ENCODE measurements at regions not wholly inside any gene's neighbourhood (a gene's known extent, or its start where the extent isn't known, plus 50 kb on each side); places are given as distances from the start of the nearest gene placed in this dataset.

DNA sequence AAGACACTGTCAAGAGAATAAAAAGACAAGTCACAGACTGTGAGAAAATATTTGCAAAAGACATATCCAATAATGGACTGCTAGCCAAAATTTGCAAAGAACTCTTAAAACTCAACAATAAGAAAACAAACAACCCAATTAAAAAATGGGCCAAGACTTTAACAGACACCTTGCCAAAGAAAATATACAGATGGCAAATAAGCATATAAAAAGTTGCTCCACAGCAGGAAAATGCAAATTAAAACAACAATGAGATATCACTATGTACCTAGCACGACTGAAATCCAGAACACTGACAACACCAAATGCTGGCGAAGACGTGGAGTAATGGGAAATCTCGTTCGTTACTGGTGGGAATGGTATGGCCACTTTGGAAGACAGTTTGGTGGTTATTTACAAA is 228.9 kb downstream of the TTC8 start:
- no peak overlapping the region for H3K27ac ChIP-seq (ENCODE audit: low read depth in 2 of 2, low read length in 2 of 2)
- H3K4me1 ChIP-seq (ENCODE audit: control insufficient read depth in 2 of 2, insufficient read depth in 2 of 2, low read length in 2 of 2) = no peaks in the 10 kb centered on the region
- H3K27me3 ChIP-seq (ENCODE audit: control insufficient read depth in 2 of 2, insufficient read depth in 2 of 2, low read length in 2 of 2) = no peaks in the 10 kb centered on the region
- H3K4me3 ChIP-seq (ENCODE audit: low read length in 2 of 2) = no peak overlapping the region
- H3K9me3 ChIP-seq (ENCODE audit: control insufficient read depth in 2 of 2, low read length in 2 of 2) = no peaks in the 10 kb centered on the region
- no peaks in the 10 kb centered on the region for H3K36me3 ChIP-seq (ENCODE audit: control insufficient read depth in 2 of 2, insufficient read depth in 2 of 2, low read length in 2 of 2)
- no peak overlapping the region for H3K9ac ChIP-seq (ENCODE audit: low read depth in 1 of 2, low read length in 2 of 2)

DNA sequence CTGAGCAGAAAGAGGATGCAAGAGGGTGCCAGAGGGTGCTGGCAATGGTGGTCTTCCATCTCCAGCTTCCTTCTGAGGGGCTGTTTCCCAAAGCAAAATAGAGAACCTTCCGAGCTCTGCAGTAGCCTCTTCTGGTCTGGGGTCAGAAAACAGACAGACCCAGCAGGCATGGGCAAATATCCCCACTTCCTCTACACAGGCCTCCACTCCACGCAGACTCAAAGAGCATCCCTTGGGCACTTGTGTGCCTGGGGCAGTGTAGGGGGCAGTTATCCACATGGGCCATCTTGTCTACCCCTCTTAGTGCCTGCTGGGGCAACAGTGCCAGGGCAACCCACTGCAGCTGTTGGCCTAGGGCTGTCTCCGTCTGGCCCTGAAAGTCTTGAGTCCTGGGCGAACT is 231.9 kb downstream of the TTC8 start:
- Histone ChIP-seq H3K4me1 (ENCODE audit: control insufficient read depth in 2 of 2, insufficient read depth in 2 of 2, low read length in 2 of 2) (no peaks in the 10 kb centered on the region), H3K36me3 (ENCODE audit: control insufficient read depth in 2 of 2, insufficient read depth in 2 of 2, low read length in 2 of 2) (no peaks in the 10 kb centered on the region), H3K4me3 (ENCODE audit: low read length in 2 of 2) (no peak overlapping the region), H3K9me3 (ENCODE audit: control insufficient read depth in 2 of 2, low read length in 2 of 2) (no peaks in the 10 kb centered on the region), H3K27me3 (ENCODE audit: control insufficient read depth in 2 of 2, insufficient read depth in 2 of 2, low read length in 2 of 2) (no peaks in the 10 kb centered on the region), H3K27ac (ENCODE audit: low read depth in 2 of 2, low read length in 2 of 2) (no peak overlapping the region), H3K9ac (ENCODE audit: low read depth in 1 of 2, low read length in 2 of 2) (no peak overlapping the region)

DNA sequence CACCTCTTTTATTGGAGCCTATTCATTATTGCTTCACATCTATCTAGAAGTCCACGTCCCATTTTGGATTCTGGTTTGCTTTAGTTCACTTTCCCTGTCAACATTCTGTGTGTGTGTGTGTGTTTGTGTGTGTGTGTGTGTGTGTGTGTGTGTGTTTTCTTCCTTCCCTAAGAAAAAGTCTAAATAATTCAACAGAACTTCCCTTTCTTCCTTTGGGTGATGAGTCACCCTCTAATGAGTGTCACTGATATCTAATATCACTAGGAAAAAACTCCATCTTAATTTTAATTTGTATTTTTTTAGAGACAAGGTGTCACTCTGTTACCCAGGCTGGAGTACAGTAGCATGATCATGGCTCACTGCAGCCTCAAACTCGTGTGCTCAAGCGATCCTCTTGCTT is 234.2 kb downstream of the TTC8 start:
- H3K9me3 ChIP-seq (ENCODE audit: control insufficient read depth in 2 of 2, low read length in 2 of 2) = no peaks in the 10 kb centered on the region
- no peaks in the 10 kb centered on the region for H3K36me3 ChIP-seq (ENCODE audit: control insufficient read depth in 2 of 2, insufficient read depth in 2 of 2, low read length in 2 of 2)
- H3K27me3 ChIP-seq (ENCODE audit: control insufficient read depth in 2 of 2, insufficient read depth in 2 of 2, low read length in 2 of 2) = no peaks in the 10 kb centered on the region
- no peak overlapping the region for H3K9ac ChIP-seq (ENCODE audit: low read depth in 1 of 2, low read length in 2 of 2)
- H3K4me1 ChIP-seq (ENCODE audit: control insufficient read depth in 2 of 2, insufficient read depth in 2 of 2, low read length in 2 of 2) = no peaks in the 10 kb centered on the region
- no peak overlapping the region for H3K4me3 ChIP-seq (ENCODE audit: low read length in 2 of 2)
- H3K27ac ChIP-seq (ENCODE audit: low read depth in 2 of 2, low read length in 2 of 2) = no peak overlapping the region

DNA sequence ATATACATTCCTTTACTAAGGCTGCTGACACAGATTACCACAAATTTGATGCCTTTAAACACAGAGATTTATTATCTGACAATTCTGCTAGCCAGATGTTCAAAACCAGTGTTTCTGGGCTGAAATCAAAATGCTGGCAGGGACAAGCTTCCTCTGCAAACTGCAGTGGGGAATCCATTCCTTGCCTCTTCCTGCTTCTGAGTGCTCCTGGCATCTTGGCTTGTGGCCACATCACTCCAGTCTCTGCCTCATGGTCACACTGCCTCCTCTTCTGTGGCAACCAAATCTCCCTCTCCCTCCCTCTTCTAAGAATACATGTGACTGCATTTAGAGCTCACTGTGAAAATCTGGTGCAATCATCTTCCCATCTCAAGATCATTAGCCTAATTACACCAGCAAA is 235.7 kb downstream of the TTC8 start:
- Histone ChIP-seq H3K4me3 (ENCODE audit: low read length in 2 of 2) (no peak overlapping the region), H3K36me3 (ENCODE audit: control insufficient read depth in 2 of 2, insufficient read depth in 2 of 2, low read length in 2 of 2) (no peaks in the 10 kb centered on the region), H3K4me1 (ENCODE audit: control insufficient read depth in 2 of 2, insufficient read depth in 2 of 2, low read length in 2 of 2) (no peaks in the 10 kb centered on the region), H3K27me3 (ENCODE audit: control insufficient read depth in 2 of 2, insufficient read depth in 2 of 2, low read length in 2 of 2) (no peaks in the 10 kb centered on the region), H3K9ac (ENCODE audit: low read depth in 1 of 2, low read length in 2 of 2) (no peak overlapping the region), H3K27ac (ENCODE audit: low read depth in 2 of 2, low read length in 2 of 2) (no peak overlapping the region), H3K9me3 (ENCODE audit: control insufficient read depth in 2 of 2, low read length in 2 of 2) (no peaks in the 10 kb centered on the region)

DNA sequence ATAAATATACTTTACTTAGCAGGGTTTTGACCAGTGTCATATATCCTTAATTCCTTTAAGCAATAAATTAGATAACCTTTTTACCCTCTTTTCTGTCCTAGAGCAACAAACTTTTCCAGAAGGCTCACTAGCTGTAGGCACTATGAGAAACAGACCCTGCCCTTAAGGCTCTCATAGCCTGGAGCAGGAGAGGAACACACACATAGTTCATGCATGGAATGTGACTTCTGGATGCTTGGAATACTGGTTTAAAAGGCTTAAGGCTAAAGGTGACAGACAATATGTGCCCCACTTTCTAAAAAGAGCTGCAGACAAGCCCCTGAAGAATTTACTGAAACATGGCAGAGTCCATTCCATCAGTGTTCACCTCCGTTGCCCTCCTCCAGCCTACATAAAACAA is 237.2 kb downstream of the TTC8 start:
- Histone ChIP-seq H3K4me3 (ENCODE audit: low read length in 2 of 2) (no peak overlapping the region), H3K9me3 (ENCODE audit: control insufficient read depth in 2 of 2, low read length in 2 of 2) (no peaks in the 10 kb centered on the region), H3K27ac (ENCODE audit: low read depth in 2 of 2, low read length in 2 of 2) (no peak overlapping the region), H3K4me1 (ENCODE audit: control insufficient read depth in 2 of 2, insufficient read depth in 2 of 2, low read length in 2 of 2) (no peaks in the 10 kb centered on the region), H3K27me3 (ENCODE audit: control insufficient read depth in 2 of 2, insufficient read depth in 2 of 2, low read length in 2 of 2) (no peaks in the 10 kb centered on the region), H3K36me3 (ENCODE audit: control insufficient read depth in 2 of 2, insufficient read depth in 2 of 2, low read length in 2 of 2) (no peaks in the 10 kb centered on the region), H3K9ac (ENCODE audit: low read depth in 1 of 2, low read length in 2 of 2) (no peak overlapping the region)

DNA sequence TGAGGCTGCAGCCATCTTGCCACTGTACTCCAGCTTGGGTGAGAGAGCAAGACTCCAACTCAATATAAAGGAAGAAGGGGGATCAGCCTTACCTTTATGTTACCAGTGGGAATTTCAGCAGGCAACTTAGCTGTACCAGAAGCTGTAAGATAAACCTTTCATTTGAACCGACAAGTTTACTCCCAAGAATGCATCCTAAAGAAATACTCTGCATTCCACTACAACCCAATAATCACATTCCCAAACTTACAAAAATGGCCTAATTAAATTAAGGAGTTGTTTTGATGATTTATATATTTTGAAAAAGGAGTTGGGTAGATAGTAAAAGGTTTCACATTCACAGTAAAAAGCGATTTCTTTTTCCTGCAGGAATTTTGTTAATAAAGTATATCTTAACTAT is 241.4 kb downstream of the TTC8 start:
- H3K4me3 ChIP-seq (ENCODE audit: low read length in 2 of 2) = no peak overlapping the region
- H3K27me3 ChIP-seq (ENCODE audit: control insufficient read depth in 2 of 2, insufficient read depth in 2 of 2, low read length in 2 of 2) = no peaks in the 10 kb centered on the region
- H3K9me3 ChIP-seq (ENCODE audit: control insufficient read depth in 2 of 2, low read length in 2 of 2) = no peaks in the 10 kb centered on the region
- no peak overlapping the region for H3K27ac ChIP-seq (ENCODE audit: low read depth in 2 of 2, low read length in 2 of 2)
- H3K36me3 ChIP-seq (ENCODE audit: control insufficient read depth in 2 of 2, insufficient read depth in 2 of 2, low read length in 2 of 2) = no peaks in the 10 kb centered on the region
- no peak overlapping the region for H3K9ac ChIP-seq (ENCODE audit: low read depth in 1 of 2, low read length in 2 of 2)
- H3K4me1 ChIP-seq (ENCODE audit: control insufficient read depth in 2 of 2, insufficient read depth in 2 of 2, low read length in 2 of 2) = no peaks in the 10 kb centered on the region

DNA sequence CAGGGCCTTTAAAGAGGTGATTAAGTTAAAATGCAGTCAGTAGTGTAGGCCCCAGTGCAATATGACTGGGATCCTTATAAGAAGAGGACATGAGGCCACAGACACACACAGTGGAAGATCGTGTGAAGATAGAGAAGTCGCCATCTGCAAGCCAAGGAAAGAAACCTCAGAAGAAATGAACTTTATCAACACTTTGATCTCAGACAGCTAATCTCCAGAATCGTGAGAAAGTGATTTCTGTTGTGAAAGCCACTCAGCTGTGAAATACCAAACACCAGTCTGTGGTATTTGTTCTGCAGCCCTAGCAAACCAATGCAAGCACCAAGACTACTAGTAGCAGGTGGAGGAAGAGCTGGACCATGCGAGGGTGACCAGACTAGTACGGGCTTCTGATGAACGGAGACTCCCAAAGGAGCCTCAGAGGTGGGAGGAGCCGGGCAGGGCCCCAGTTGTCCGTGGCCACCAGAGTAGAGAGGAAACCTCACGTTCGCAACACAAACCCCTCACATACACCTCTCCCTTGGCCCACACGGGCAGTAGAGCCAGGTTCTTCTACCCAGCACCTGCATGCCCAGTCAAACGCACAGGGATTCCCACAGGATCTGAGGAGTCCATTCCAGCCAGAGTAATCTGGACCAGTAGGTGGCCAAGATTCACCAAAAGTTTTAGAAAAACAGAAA is 243.0 kb downstream of the TTC8 start:
- H3K27me3 ChIP-seq (ENCODE audit: control insufficient read depth in 2 of 2, insufficient read depth in 2 of 2, low read length in 2 of 2) = no peaks in the 10 kb centered on the region
- no peaks in the 10 kb centered on the region for H3K36me3 ChIP-seq (ENCODE audit: control insufficient read depth in 2 of 2, insufficient read depth in 2 of 2, low read length in 2 of 2)
- no peak overlapping the region for H3K4me3 ChIP-seq (ENCODE audit: low read length in 2 of 2)
- H3K9ac ChIP-seq (ENCODE audit: low read depth in 1 of 2, low read length in 2 of 2) = no peak overlapping the region
- no peak overlapping the region for H3K27ac ChIP-seq (ENCODE audit: low read depth in 2 of 2, low read length in 2 of 2)
- no peaks in the 10 kb centered on the region for H3K9me3 ChIP-seq (ENCODE audit: control insufficient read depth in 2 of 2, low read length in 2 of 2)
- H3K4me1 ChIP-seq (ENCODE audit: control insufficient read depth in 2 of 2, insufficient read depth in 2 of 2, low read length in 2 of 2) = no peaks in the 10 kb centered on the region

DNA sequence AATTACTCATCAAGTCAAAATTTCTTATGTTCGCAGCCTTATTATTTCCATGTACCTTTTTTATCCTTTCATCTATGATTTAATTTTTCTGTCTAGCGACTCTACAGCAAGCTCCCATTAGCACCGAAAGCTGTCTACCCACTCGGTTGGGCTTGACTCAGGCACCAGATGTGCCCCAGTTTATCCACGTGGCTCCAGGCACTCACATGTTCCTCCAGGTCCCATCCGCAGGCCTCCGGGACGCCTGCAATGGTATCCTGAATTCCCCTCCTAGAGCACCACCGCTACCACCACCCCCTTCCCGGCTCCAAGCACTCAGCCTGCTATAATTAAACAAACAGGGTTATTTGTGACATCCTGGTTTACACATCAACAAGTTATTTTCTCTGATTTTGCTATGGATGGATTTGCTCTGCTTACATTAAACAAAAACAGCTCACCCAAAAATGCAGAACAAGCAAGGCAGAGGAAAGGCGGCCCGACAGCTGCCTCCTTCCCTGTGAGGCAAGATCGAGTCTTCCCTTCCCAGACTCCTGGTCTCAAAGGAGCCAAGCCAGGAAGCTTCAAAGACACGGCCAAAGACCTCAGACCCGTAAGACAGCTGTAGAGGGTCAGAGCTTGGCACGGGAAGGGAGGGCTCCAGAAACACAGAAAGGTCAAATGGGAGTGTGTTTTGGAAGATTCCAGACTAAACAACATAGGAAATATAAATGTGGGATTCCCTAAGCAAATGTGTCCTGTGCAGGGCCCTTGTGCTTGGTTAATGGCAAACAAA is 253.8 kb downstream of the TTC8 start:
- H3K27ac ChIP-seq (ENCODE audit: low read depth in 2 of 2, low read length in 2 of 2) = no peak overlapping the region
- no peaks in the 10 kb centered on the region for H3K27me3 ChIP-seq (ENCODE audit: control insufficient read depth in 2 of 2, insufficient read depth in 2 of 2, low read length in 2 of 2)
- H3K36me3 ChIP-seq (ENCODE audit: control insufficient read depth in 2 of 2, insufficient read depth in 2 of 2, low read length in 2 of 2) = no peaks in the 10 kb centered on the region
- H3K4me1 ChIP-seq (ENCODE audit: control insufficient read depth in 2 of 2, insufficient read depth in 2 of 2, low read length in 2 of 2) = no peaks in the 10 kb centered on the region
- no peak overlapping the region for H3K9ac ChIP-seq (ENCODE audit: low read depth in 1 of 2, low read length in 2 of 2)
- no peaks in the 10 kb centered on the region for H3K9me3 ChIP-seq (ENCODE audit: control insufficient read depth in 2 of 2, low read length in 2 of 2)
- H3K4me3 ChIP-seq (ENCODE audit: low read length in 2 of 2) = no peak overlapping the region

DNA sequence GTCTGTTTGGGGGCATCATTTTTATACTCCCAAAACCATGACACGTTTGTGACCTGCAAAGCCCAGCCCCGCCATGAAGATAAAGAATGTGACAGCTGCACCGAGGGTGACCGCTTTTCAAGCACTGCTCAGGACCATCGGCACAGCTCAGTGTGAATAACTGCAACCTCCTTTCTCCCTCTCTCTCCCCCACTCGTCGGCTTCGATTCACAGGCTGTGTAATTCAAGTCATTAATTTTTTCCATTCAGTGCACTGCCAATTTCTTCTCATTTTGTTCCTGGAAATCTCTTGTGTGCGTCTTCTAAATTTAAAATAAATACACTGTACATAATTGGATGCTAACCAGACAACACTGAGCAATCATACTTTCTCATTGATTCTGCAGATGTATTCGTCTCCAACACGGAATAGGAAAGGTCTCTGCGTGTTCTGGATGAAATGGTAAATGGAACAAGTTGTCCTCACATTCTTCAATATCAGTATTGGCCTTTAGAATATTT is 260.8 kb downstream of the TTC8 start:
- peaks cover 0 to 3% of the 10 kb centered on the region in 2 donors for H3K4me1 ChIP-seq (ENCODE audit: control insufficient read depth in 2 of 2, insufficient read depth in 2 of 2, low read length in 2 of 2)
- H3K4me3 ChIP-seq (ENCODE audit: low read length in 2 of 2) = no peak overlapping the region
- no peaks in the 10 kb centered on the region for H3K9me3 ChIP-seq (ENCODE audit: control insufficient read depth in 2 of 2, low read length in 2 of 2)
- H3K36me3 ChIP-seq (ENCODE audit: control insufficient read depth in 2 of 2, insufficient read depth in 2 of 2, low read length in 2 of 2) = no peaks in the 10 kb centered on the region
- H3K9ac ChIP-seq (ENCODE audit: low read depth in 1 of 2, low read length in 2 of 2) = no peak overlapping the region
- no peak overlapping the region for H3K27ac ChIP-seq (ENCODE audit: low read depth in 2 of 2, low read length in 2 of 2)
- no peaks in the 10 kb centered on the region for H3K27me3 ChIP-seq (ENCODE audit: control insufficient read depth in 2 of 2, insufficient read depth in 2 of 2, low read length in 2 of 2)

DNA sequence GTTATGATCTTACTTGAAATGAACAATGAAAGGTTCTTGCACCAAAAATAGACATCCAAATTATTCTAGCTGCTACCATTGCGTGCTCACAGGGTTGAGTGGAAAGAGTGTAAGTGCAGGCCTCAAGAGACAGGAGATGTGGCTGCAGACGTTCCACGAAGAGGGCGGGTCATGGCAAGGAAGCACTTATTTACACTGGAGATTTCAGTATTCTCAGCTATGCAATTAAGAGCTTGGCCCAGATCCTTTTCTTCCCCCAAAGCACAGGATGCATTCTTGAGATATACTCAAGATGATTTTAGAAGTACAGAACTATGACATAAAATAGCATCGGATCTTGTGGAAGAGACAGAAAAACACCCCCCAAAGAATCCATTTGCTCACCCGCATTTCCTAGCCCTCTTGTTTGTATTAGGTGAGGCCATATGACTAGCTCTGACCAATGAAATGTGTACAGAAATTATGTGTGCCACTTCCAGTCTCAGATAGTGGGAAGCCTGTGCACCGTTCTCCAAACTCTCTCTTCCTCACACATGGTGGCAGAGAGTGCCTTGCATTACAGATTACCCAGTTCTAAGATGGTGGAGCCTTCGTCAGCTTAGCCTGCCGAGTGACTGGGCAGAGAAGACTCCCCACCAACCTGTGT is 261.4 kb downstream of the TTC8 start:
- no peak overlapping the region for H3K4me3 ChIP-seq (ENCODE audit: low read length in 2 of 2)
- H3K9ac ChIP-seq (ENCODE audit: low read depth in 1 of 2, low read length in 2 of 2) = no peak overlapping the region
- no peaks in the 10 kb centered on the region for H3K27me3 ChIP-seq (ENCODE audit: control insufficient read depth in 2 of 2, insufficient read depth in 2 of 2, low read length in 2 of 2)
- H3K9me3 ChIP-seq (ENCODE audit: control insufficient read depth in 2 of 2, low read length in 2 of 2) = no peaks in the 10 kb centered on the region
- H3K27ac ChIP-seq (ENCODE audit: low read depth in 2 of 2, low read length in 2 of 2) = no peak overlapping the region
- H3K36me3 ChIP-seq (ENCODE audit: control insufficient read depth in 2 of 2, insufficient read depth in 2 of 2, low read length in 2 of 2) = no peaks in the 10 kb centered on the region
- peaks cover 0 to 3% of the 10 kb centered on the region in 2 donors for H3K4me1 ChIP-seq (ENCODE audit: control insufficient read depth in 2 of 2, insufficient read depth in 2 of 2, low read length in 2 of 2)

Measured in mucosa of rectum (tissue), 2 donors.